Uterus (tissue), 2 donors: ENCODE measurements at regions not wholly inside any gene's neighbourhood (a gene's known extent, or its start where the extent isn't known, plus 50 kb on each side); places are given as distances from the start of the nearest gene placed in this dataset.

Experiments used
- CTCF ChIP-seq, 4 experiments: fragments of 200-600 bp in 2 of 4; fragments of 450-650 bp in 2 of 4; sonication (generic) in 2 of 4; IDR thresholded peaks; one replicate each; pipeline ENCODE4 v1.5.1; 2016 to 2019; ENCODE audit warnings: antibody characterized with exemption in 4 of 4, mild to moderate bottlenecking in 2 of 4, moderate library complexity in 1 of 4
- POLR2A ChIP-seq, 2 donors: fragments of 450-650 bp; IDR thresholded peaks; one replicate each; pipeline ENCODE4 v1.6.1; 2016; ENCODE audit warnings: antibody characterized with exemption in 2 of 2, mild to moderate bottlenecking in 1 of 2, moderate library complexity in 1 of 2

- TF ChIP-seq CTCF (IDR thresholded peaks at IDR 0.05) (no peak), POLR2A (IDR thresholded peaks at IDR 0.05) (no peak)
Measured at GRCh38 chr4:58061967-58062366, 951.8 kb upstream of the IGFBP7 start.
